ENCODE measurements at regions not wholly inside any gene's neighbourhood (a gene's known extent, or its start where the extent isn't known, plus 50 kb on each side); places are given as distances from the start of the nearest gene placed in this dataset.

DNA sequence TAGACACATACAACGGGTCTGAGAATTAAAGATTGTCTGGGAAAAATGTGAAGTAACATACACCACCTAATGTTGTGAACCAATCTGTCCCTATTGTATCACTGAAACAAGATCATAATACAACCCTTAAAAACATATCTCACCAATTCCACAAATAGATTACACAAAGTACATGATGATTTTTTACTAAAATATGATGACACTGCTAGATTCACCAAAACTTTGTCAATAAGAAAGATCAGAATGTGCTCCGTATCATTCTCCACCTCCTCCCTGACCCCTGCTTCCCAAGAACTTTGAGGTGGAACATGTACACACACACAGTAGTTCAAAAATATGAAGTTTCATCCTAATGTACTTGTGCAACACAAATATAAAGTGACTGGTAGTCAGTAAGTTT lies 862.0 kb downstream of the PCDH18 start:
- H3K4me3 ChIP-seq (ENCODE audit: low read depth, low read length), result no peak overlapping the region
- TF ChIP-seq CTCF (IDR thresholded peaks at IDR 0.05; ENCODE audit: insufficient read depth, low read length), result no peak
- DNase-seq (ENCODE audit: low read depth), result no peak

- no peak overlapping the region for H3K4me3 ChIP-seq (ENCODE audit: low read depth, low read length)
- DNase-seq (ENCODE audit: low read depth), result no peak
- no peak for TF ChIP-seq CTCF (IDR thresholded peaks at IDR 0.05; ENCODE audit: insufficient read depth, low read length)
Measured at GRCh38 chr4:136664988-136665387, 867.3 kb downstream of the PCDH18 start.

DNA sequence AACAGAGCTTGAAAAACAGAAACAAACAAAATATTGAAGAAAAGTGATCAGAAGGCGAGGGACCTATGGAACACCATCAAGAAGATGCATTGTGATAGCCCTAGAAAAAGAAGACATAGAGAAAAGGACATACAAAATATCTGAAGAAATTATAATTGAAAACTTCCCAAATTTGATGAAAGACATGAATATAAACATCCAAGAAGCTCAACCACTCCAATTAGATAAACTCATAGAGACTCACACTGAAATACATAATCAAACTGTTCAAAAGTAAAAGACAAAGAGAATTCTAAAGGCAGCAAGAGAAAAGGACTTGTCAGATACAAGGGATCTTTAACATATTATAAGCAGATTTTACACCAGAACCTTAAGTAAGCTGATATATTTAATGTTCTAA lies 869.8 kb downstream of the PCDH18 start:
- no peak overlapping the region for H3K4me3 ChIP-seq (ENCODE audit: low read depth, low read length)
- no peak for TF ChIP-seq CTCF (IDR thresholded peaks at IDR 0.05; ENCODE audit: insufficient read depth, low read length)
- no peak for DNase-seq (ENCODE audit: low read depth)

- no peak for TF ChIP-seq CTCF (IDR thresholded peaks at IDR 0.05; ENCODE audit: insufficient read depth, low read length)
- no peak for DNase-seq (ENCODE audit: low read depth)
- no peak overlapping the region for H3K4me3 ChIP-seq (ENCODE audit: low read depth, low read length)
Measured at GRCh38 chr4:136653640-136654406, 878.5 kb downstream of the PCDH18 start.

DNA sequence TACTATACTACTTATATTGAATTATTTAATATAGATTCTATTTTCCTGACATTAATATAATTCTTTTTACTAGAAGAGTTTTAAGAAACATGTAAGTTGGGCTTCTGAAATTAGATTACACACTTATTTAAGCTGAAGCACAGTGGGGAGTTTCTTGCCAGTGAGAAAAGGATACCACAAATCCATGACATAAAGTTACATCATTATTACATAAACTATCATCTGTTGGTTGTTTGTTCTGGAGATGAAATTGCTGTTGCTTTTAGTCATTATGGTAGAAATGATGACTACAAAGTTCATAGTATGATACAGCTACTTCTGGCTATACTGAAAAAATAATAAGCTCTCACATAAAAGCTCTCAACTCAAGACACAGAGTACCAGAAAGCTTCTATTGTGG lies 880.4 kb downstream of the PCDH18 start:
- no peak for DNase-seq (ENCODE audit: low read depth)
- H3K4me3 ChIP-seq (ENCODE audit: low read depth, low read length), result no peak overlapping the region
- TF ChIP-seq CTCF (IDR thresholded peaks at IDR 0.05; ENCODE audit: insufficient read depth, low read length), result no peak

DNA sequence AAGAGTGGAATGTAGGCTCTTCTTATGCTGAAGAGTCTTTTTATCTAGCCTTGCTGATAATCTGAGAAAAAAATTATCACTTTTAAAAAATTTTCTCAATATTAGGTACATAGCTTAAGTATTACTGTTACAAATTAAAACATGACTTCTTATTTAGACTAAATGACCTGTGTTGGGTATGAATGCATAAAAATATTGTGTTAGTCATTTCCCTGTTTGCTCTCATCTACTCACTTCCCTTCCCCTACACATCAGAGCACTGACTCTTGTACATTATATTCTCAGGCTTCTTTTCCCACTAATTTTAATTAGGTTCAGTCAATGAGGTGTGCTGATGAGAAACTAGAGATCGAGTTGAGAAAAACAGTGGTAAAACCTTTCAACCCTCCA lies 881.0 kb downstream of the PCDH18 start:
- no peak for DNase-seq (ENCODE audit: low read depth)
- no peak overlapping the region for H3K4me3 ChIP-seq (ENCODE audit: low read depth, low read length)
- no peak for TF ChIP-seq CTCF (IDR thresholded peaks at IDR 0.05; ENCODE audit: insufficient read depth, low read length)

Data from fibroblast of the aortic adventitia (primary cell).